GM18517 (cell line): ENCODE measurements at regions not wholly inside any gene's neighbourhood (a gene's known extent, or its start where the extent isn't known, plus 50 kb on each side); places are given as distances from the start of the nearest gene placed in this dataset.
"Not testable (repeated sequence)": the region's sequence is repeated elsewhere in the genome, so short reads cannot be mapped to it uniquely, and the experiment has no call there.

Experiments
- ATAC-seq: cut with Tn5 transposase; IDR thresholded peaks from one replicate; pipeline ENCODE4 v1.9.1; 2021; ENCODE audit warnings: mild to moderate bottlenecking, moderate library complexity; ENCODE audit not compliant: unreplicated experiment

- ATAC-seq: not testable (repeated sequence)
These were observed 54.8 kb upstream of the ZNF717 start for GRCh38 chr3:75840160-75840559.

- not testable (repeated sequence) for ATAC-seq
These were observed 65.1 kb upstream of the ZNF717 start for GRCh38 chr3:75850301-75851008.

- no peak for ATAC-seq
These were observed 77.8 kb upstream of the ZNF717 start for GRCh38 chr3:75863130-75863529.

- no peak for ATAC-seq
These were observed 78.5 kb upstream of the ZNF717 start for GRCh38 chr3:75863878-75864277.

- ATAC-seq: not testable (repeated sequence)
These were observed 98.4 kb upstream of the ZNF717 start for GRCh38 chr3:75883719-75884118.

GRCh38 chr3:75886971-75887526 is 101.7 kb upstream of the ZNF717 start:
- no peak for ATAC-seq

GRCh38 chr3:75894234-75894633 is 108.9 kb upstream of the ZNF717 start:
- no peak for ATAC-seq

GRCh38 chr3:75896265-75896664 is 110.9 kb upstream of the ZNF717 start:
- no peak for ATAC-seq

GRCh38 chr3:75901446-75901845 is 116.1 kb upstream of the ZNF717 start:
- ATAC-seq: not testable (repeated sequence)

- ATAC-seq: no peak
These were observed 121.3 kb upstream of the ZNF717 start for GRCh38 chr3:75906555-75907112.

GRCh38 chr3:75913800-75914350 is 128.5 kb upstream of the ZNF717 start:
- no peak for ATAC-seq

- not testable (repeated sequence) for ATAC-seq
These were observed 129.4 kb upstream of the ZNF717 start for GRCh38 chr3:75914741-75915140.

GRCh38 chr3:75938921-75939320 is 153.6 kb upstream of the ZNF717 start:
- no peak for ATAC-seq

- ATAC-seq: no peak
These were observed 166.6 kb upstream of the ZNF717 start for GRCh38 chr3:75951941-75952340.

- ATAC-seq: not testable (repeated sequence)
These were observed 174.7 kb upstream of the ZNF717 start for GRCh38 chr3:75960031-75960430.

GRCh38 chr3:75962054-75962453 is 176.7 kb upstream of the ZNF717 start:
- ATAC-seq: not testable (repeated sequence)

- no peak for ATAC-seq
These were observed 181.7 kb upstream of the ZNF717 start for GRCh38 chr3:75967071-75967470.

- ATAC-seq: no peak
These were observed 193.3 kb upstream of the ZNF717 start for GRCh38 chr3:75978686-75979085.

GRCh38 chr3:75981401-75981800 is 196.1 kb upstream of the ZNF717 start:
- no peak for ATAC-seq

- no peak for ATAC-seq
These were observed 196.8 kb upstream of the ZNF717 start for GRCh38 chr3:75982151-75982550.

GRCh38 chr3:75983111-75983510 is 197.8 kb upstream of the ZNF717 start:
- no peak for ATAC-seq
